OCI-LY1 (cell line): ENCODE measurements at regions not wholly inside any gene's neighbourhood (a gene's known extent, or its start where the extent isn't known, plus 50 kb on each side); places are given as distances from the start of the nearest gene placed in this dataset.

ENCODE experiments used
- H2AFZ ChIP-seq: fragments of 200-600 bp; sonication (generic), shearing (Covaris generic); 2 replicates; pipeline ENCODE4 v1.6.0; 2014; ENCODE audit warnings: antibody characterized with exemption, mild to moderate bottlenecking, low read length
- H3F3A ChIP-seq: fragments of 200-600 bp; sonication (generic), shearing (Covaris generic); 2 replicates; pipeline ENCODE4 v1.6.0; 2014; ENCODE audit warnings: mild to moderate bottlenecking, antibody characterized with exemption, low read length, moderate library complexity; ENCODE audit not compliant: insufficient read depth
- H3K27ac ChIP-seq: fragments of 200-600 bp; sonication (generic); 2 replicates; pipeline ENCODE4 v1.5.1; 2014; ENCODE audit warnings: low read length, mixed run types, mild to moderate bottlenecking, low read depth; ENCODE audit not compliant: poor library complexity, severe bottlenecking
- H3K27me3 ChIP-seq: fragments of 200-600 bp; sonication (generic); 2 replicates; pipeline ENCODE4 v1.6.0; 2014; ENCODE audit warnings: antibody characterized with exemption, mild to moderate bottlenecking, low read length, moderate library complexity; ENCODE audit not compliant: insufficient read depth
- H3K36me3 ChIP-seq: fragments of 200-600 bp; sonication (generic); 2 replicates; pipeline ENCODE4 v1.6.1; 2014; ENCODE audit warnings: mild to moderate bottlenecking, antibody characterized with exemption, low read length, moderate library complexity, mixed read lengths; ENCODE audit not compliant: insufficient read depth
- H3K4me1 ChIP-seq: fragments of 200-600 bp; sonication (generic); 2 replicates; pipeline ENCODE4 v1.5.1; 2014; ENCODE audit warnings: mild to moderate bottlenecking, low read length, moderate library complexity; ENCODE audit not compliant: insufficient read depth, severe bottlenecking
- H3K4me2 ChIP-seq: fragments of 200-600 bp; sonication (generic), shearing (Covaris generic); 2 replicates; pipeline ENCODE4 v1.6.1; 2014; ENCODE audit warnings: low read length
- H3K4me3 ChIP-seq: fragments of 200-600 bp; sonication (generic); 2 replicates; pipeline ENCODE4 v1.5.1; 2014; ENCODE audit warnings: low read length, low read depth, mild to moderate bottlenecking, mixed read lengths; ENCODE audit not compliant: poor library complexity, severe bottlenecking
- H3K79me2 ChIP-seq: fragments of 200-600 bp; shearing (Covaris generic); 2 replicates; pipeline ENCODE4 v1.6.1; 2016; ENCODE audit warnings: mixed run types, low read length, mixed read lengths; ENCODE audit not compliant: insufficient read depth
- H3K9ac ChIP-seq: fragments of 200-600 bp; sonication (generic), shearing (Covaris generic); 2 replicates; pipeline ENCODE4 v1.6.1; 2014; ENCODE audit warnings: mild to moderate bottlenecking, low read length, mixed read lengths
- H3K9me2 ChIP-seq: fragments of 200-600 bp; sonication (generic), shearing (Covaris generic); 2 replicates; pipeline ENCODE4 v1.6.1; 2014; ENCODE audit warnings: low read depth, mild to moderate bottlenecking, low read length, mixed read lengths
- H3K9me3 ChIP-seq: fragments of 200-600 bp; shearing (Covaris generic); 2 replicates; pipeline ENCODE4 v1.6.1; 2014; ENCODE audit warnings: low read length, mixed read lengths
- H4K20me1 ChIP-seq: fragments of 200-600 bp; sonication (generic), shearing (Covaris generic); 2 replicates; pipeline ENCODE4 v1.6.0; 2016; ENCODE audit warnings: mild to moderate bottlenecking, low read length; ENCODE audit not compliant: insufficient read depth
- EZH2 ChIP-seq: fragments of 200-600 bp; sonication (generic), shearing (Covaris generic); IDR thresholded peaks from 2 replicates; pipeline ENCODE4 v1.8.0; 2017; ENCODE audit warnings: borderline replicate concordance, mixed run types, mild to moderate bottlenecking, antibody characterized with exemption, low read length, moderate library complexity, mixed read lengths
- TF ChIP-seq, protein P1 (sequence below): fragments of 200-600 bp; sonication (generic), shearing (Covaris generic); IDR thresholded peaks from 2 replicates; pipeline ENCODE4 v1.5.1; 2017; ENCODE audit warnings: mild to moderate bottlenecking, antibody characterized with exemption, low read length, moderate library complexity, mixed read lengths

DNA sequence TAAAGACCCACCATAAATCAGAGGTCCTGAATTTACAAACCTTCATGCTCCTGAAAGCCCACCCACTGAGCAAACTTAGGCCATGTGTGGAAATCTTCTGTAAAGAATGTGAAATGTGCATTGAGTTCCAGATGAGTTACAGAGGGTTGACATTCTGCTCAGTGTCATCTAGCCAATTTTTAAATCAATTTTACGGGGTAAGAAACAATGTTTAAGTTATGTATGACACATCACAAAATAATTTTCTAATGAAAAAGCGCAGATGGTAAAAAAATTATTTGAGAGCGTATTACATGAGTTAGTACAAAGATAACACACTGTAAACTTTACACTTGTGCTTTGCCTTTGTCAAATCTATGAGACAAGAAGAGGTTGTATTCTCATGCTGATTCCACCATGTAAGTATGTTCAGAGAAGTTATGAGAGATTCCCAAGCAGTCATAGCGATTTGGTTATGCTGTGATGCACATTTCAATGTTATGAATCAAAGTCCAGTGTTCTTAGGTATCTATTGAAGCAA, 446.3 kb downstream of the ADCYAP1 start:
- H3K9ac ChIP-seq, result no peak overlapping the region
- no peaks in the 10 kb centered on the region for H3K27me3 ChIP-seq
- no peaks in the 10 kb centered on the region for H3K36me3 ChIP-seq
- no peak overlapping the region for H3K4me3 ChIP-seq
- H3K27ac ChIP-seq, result no peak overlapping the region
- no peak overlapping the region for H3K4me2 ChIP-seq
- H3K79me2 ChIP-seq, result no peaks in the 10 kb centered on the region
- no peaks in the 10 kb centered on the region for H3K9me3 ChIP-seq
- H4K20me1 ChIP-seq, result no peaks in the 10 kb centered on the region
- H3F3A ChIP-seq, result no peaks in the 10 kb centered on the region
- no peaks in the 10 kb centered on the region for H3K9me2 ChIP-seq
- no peak for TF ChIP-seq EZH2
- TF ChIP-seq, protein P1, sequence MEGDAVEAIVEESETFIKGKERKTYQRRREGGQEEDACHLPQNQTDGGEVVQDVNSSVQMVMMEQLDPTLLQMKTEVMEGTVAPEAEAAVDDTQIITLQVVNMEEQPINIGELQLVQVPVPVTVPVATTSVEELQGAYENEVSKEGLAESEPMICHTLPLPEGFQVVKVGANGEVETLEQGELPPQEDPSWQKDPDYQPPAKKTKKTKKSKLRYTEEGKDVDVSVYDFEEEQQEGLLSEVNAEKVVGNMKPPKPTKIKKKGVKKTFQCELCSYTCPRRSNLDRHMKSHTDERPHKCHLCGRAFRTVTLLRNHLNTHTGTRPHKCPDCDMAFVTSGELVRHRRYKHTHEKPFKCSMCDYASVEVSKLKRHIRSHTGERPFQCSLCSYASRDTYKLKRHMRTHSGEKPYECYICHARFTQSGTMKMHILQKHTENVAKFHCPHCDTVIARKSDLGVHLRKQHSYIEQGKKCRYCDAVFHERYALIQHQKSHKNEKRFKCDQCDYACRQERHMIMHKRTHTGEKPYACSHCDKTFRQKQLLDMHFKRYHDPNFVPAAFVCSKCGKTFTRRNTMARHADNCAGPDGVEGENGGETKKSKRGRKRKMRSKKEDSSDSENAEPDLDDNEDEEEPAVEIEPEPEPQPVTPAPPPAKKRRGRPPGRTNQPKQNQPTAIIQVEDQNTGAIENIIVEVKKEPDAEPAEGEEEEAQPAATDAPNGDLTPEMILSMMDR, result no peak
- no peaks in the 10 kb centered on the region for H3K4me1 ChIP-seq
- no peak overlapping the region for H2AFZ ChIP-seq

DNA sequence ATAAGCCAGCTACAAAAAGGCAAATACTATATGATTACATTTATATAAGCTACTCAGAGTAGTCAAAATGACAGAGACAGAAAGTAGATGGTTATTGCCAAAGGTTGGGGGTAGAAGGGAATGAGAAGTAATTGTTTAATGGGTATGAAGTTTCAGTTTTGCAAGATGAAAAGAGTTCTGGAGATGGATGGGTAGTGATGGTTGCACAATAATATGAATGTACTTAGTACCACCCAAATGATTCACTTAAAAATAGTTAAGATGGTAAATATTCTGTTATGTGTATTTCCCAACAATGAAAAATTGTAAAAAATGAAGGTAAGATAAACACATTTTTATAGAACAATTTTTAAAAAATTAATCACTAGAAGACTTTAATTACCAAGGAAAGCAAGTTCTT, 448.4 kb downstream of the ADCYAP1 start:
- Histone ChIP-seq H3K4me1 (no peaks in the 10 kb centered on the region), H3K36me3 (no peaks in the 10 kb centered on the region), H3K4me3 (no peak overlapping the region), H3K9me2 (no peaks in the 10 kb centered on the region), H3K79me2 (no peaks in the 10 kb centered on the region), H3K27ac (no peak overlapping the region), H2AFZ (no peak overlapping the region), H3F3A (no peaks in the 10 kb centered on the region), H4K20me1 (no peaks in the 10 kb centered on the region), H3K27me3 (no peaks in the 10 kb centered on the region), H3K4me2 (no peak overlapping the region), H3K9me3 (no peaks in the 10 kb centered on the region), H3K9ac (no peak overlapping the region)
- TF ChIP-seq EZH2, result no peak
- TF ChIP-seq, protein P1, result no peak

DNA sequence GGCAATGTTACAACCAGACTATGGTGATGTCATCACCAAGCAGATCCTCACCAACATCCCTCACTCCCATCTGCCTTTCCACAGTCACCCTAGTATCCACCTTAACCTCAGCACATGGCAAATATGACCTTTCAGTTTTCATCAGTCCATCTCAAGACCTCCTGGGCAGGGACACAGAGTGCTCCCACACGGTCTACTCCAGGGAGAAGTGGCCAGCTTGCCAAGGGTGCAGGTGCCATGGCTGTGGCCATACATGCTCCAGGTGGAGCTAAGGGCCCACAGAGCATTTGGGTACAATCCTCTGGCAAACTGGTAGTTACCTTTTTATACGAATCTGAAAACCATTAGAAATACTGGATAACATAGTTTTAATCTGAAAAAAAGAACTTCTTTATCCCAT, 453.1 kb downstream of the ADCYAP1 start:
- Histone ChIP-seq H3K4me1 (no peaks in the 10 kb centered on the region), H3F3A (no peaks in the 10 kb centered on the region), H3K36me3 (no peaks in the 10 kb centered on the region), H3K4me3 (no peak overlapping the region), H3K9me3 (no peaks in the 10 kb centered on the region), H2AFZ (no peak overlapping the region), H3K79me2 (no peaks in the 10 kb centered on the region), H4K20me1 (no peaks in the 10 kb centered on the region), H3K9ac (no peak overlapping the region), H3K27ac (no peak overlapping the region), H3K4me2 (no peak overlapping the region), H3K27me3 (no peaks in the 10 kb centered on the region), H3K9me2 (no peaks in the 10 kb centered on the region)
- TF ChIP-seq, protein P1, result no peak
- TF ChIP-seq EZH2, result no peak
